Cortex of kidney (tissue), 1 donor: ENCODE measurements at regions not wholly inside any gene's neighbourhood (a gene's known extent, or its start where the extent isn't known, plus 50 kb on each side); places are given as distances from the start of the nearest gene placed in this dataset.
"Not testable (repeated sequence)": the region's sequence is repeated elsewhere in the genome, so short reads cannot be mapped to it uniquely, and the experiment has no call there.

Experiments used
- DNase-seq: peaks from one replicate; lab custom pipeline; 2025; lab: John Stamatoyannopoulos, UW

GRCh38 chr3:177338697-177339219, 141.5 kb upstream of the TBL1XR1 start:
- DNase-seq, result no peak

- DNase-seq, result not testable (repeated sequence)
Observed at GRCh38 chr3:177339220-177339703, 142.0 kb upstream of the TBL1XR1 start.

- no peak for DNase-seq
Observed at GRCh38 chr3:177340243-177340830, 143.1 kb upstream of the TBL1XR1 start.

GRCh38 chr3:177341736-177342419, 144.6 kb upstream of the TBL1XR1 start:
- DNase-seq, result no peak

GRCh38 chr3:177343122-177343625, 145.9 kb upstream of the TBL1XR1 start:
- no peak for DNase-seq

- no peak for DNase-seq
Observed at GRCh38 chr3:177345049-177345972, 148.0 kb upstream of the TBL1XR1 start.

- no peak for DNase-seq
Observed at GRCh38 chr3:177345973-177346503, 148.8 kb upstream of the TBL1XR1 start.

GRCh38 chr3:177346878-177347277, 149.6 kb upstream of the TBL1XR1 start:
- DNase-seq, result no peak

GRCh38 chr3:177347611-177348010, 150.3 kb upstream of the TBL1XR1 start:
- no peak for DNase-seq

GRCh38 chr3:177348974-177349373, 151.7 kb upstream of the TBL1XR1 start:
- DNase-seq, result no peak

- DNase-seq, result no peak
Observed at GRCh38 chr3:177349384-177349783, 152.1 kb upstream of the TBL1XR1 start.

- no peak for DNase-seq
Observed at GRCh38 chr3:177350121-177350520, 152.8 kb upstream of the TBL1XR1 start.

- no peak for DNase-seq
Observed at GRCh38 chr3:177351206-177351605, 153.9 kb upstream of the TBL1XR1 start.

- no peak for DNase-seq
Observed at GRCh38 chr3:177351757-177352158, 154.5 kb upstream of the TBL1XR1 start.

GRCh38 chr3:177352424-177352823, 155.1 kb upstream of the TBL1XR1 start:
- DNase-seq, result no peak

GRCh38 chr3:177353140-177353539, 155.9 kb upstream of the TBL1XR1 start:
- no peak for DNase-seq

GRCh38 chr3:177353879-177354278, 156.6 kb upstream of the TBL1XR1 start:
- not testable (repeated sequence) for DNase-seq

GRCh38 chr3:177354466-177354865, 157.2 kb upstream of the TBL1XR1 start:
- DNase-seq, result no peak

- DNase-seq, result no peak
Observed at GRCh38 chr3:177356113-177356512, 158.8 kb upstream of the TBL1XR1 start.

GRCh38 chr3:177356952-177357351, 159.7 kb upstream of the TBL1XR1 start:
- DNase-seq, result no peak

GRCh38 chr3:177357352-177358090, 160.2 kb upstream of the TBL1XR1 start:
- DNase-seq, result no peak
